Astrocyte of the cerebellum (primary cell): ENCODE measurements at regions not wholly inside any gene's neighbourhood (a gene's known extent, or its start where the extent isn't known, plus 50 kb on each side); places are given as distances from the start of the nearest gene placed in this dataset.

ENCODE experiments used
- DNase-seq: peaks from one replicate; pipeline ENCODE4 v3.0.0-alpha.2; 2011; ENCODE audit warnings: low read depth
- H3K4me3 ChIP-seq: 2 replicates; pipeline ENCODE4 v1.5.1; 2011; ENCODE audit warnings: mild to moderate bottlenecking, low read depth, low read length, moderate library complexity
- CTCF ChIP-seq: IDR thresholded peaks from 2 replicates; pipeline ENCODE4 v1.5.1; 2012; ENCODE audit warnings: low read length, low read depth, moderate library complexity, mild to moderate bottlenecking; ENCODE audit errors: missing control alignments
- in situ Hi-C: cut with HindIII; loops from 2 replicates; pipeline ENCODE4 v1.10.0; 2017; ENCODE audit warnings: low sequenced_read_pairs

GRCh38 chr3:74693251-74693650 is 78.8 kb upstream of the CNTN3 start:
- in situ Hi-C loops = no loop called here
- no peak for TF ChIP-seq CTCF
- H3K4me3 ChIP-seq = no peak overlapping the region
- no peak for DNase-seq

GRCh38 chr3:74691946-74692345 is 77.5 kb upstream of the CNTN3 start:
- in situ Hi-C loops = no loop called here
- no peak for DNase-seq
- H3K4me3 ChIP-seq = no peak overlapping the region
- no peak for TF ChIP-seq CTCF

GRCh38 chr3:74673326-74673725 is 58.9 kb upstream of the CNTN3 start:
- DNase-seq = no peak
- TF ChIP-seq CTCF = no peak
- in situ Hi-C loops = no loop called here
- no peak overlapping the region for H3K4me3 ChIP-seq

GRCh38 chr3:74664606-74665005 is 50.1 kb upstream of the CNTN3 start:
- in situ Hi-C loops = no loop called here
- no peak overlapping the region for H3K4me3 ChIP-seq
- DNase-seq = no peak
- no peak for TF ChIP-seq CTCF
